GM12878 (cell line): ENCODE measurements at regions not wholly inside any gene's neighbourhood (a gene's known extent, or its start where the extent isn't known, plus 50 kb on each side); places are given as distances from the start of the nearest gene placed in this dataset.

Experiments used
- ATAC-seq: fragments of 200-7000 bp; cut with Tn5 transposase; 3 replicates; pipeline ENCODE4 v1.9.1; 2020; ENCODE audit warnings: mild to moderate bottlenecking, moderate library complexity
- BruUV-seq: library from RNA; stranded (reverse); fragments of 400-500 nt; replicated peaks from 2 replicates; lab custom pipeline; 2021; lab: Mats Ljungman, UMichigan
- CTCF ChIA-PET: fragments of 300-600 bp; sonication (Branson Sonifier 250); formaldehyde crosslinking; extraction: SDS; loops from one replicate; lab custom pipeline; 2021; ENCODE audit warnings: inconsistent platforms; lab: Yijun Ruan, JAX
- POLR2A ChIA-PET: fragments of 350-600 bp; formaldehyde crosslinking; extraction: SDS; loops from one replicate; lab custom pipeline; 2021; ENCODE audit warnings: inconsistent platforms; lab: Charles Lee
- RAD21 ChIA-PET: fragments of 300-600 bp; sonication (Branson Sonifier 250); formaldehyde crosslinking; loops from one replicate; lab custom pipeline; 2023; ENCODE audit warnings: antibody characterized with exemption; ENCODE audit not compliant: unreplicated experiment; lab: Charles Lee
- SMC1A ChIA-PET: fragments of 300-600 bp; sonication (Branson Sonifier 250); formaldehyde crosslinking; loops from one replicate; lab custom pipeline; 2023; ENCODE audit not compliant: unreplicated experiment, uncharacterized antibody; lab: Charles Lee
- DNase-seq: peaks from one replicate; pipeline ENCODE4 v3.0.0-alpha.2; 2011; ENCODE audit warnings: low read depth, low spot score
- FAIRE-seq: peaks from 3 replicates; lab custom pipeline; 2011; peaks lifted over from hg19 to GRCh38; lab: Jason Lieb, UNC
- H2AFZ ChIP-seq: 2 replicates; pipeline ENCODE4 v1.6.0; 2011; ENCODE audit warnings: low read depth, low read length, control low read depth; ENCODE audit not compliant: control insufficient read depth
- H3K27ac ChIP-seq: 2 replicates; pipeline ENCODE4 v1.5.1; 2011; ENCODE audit warnings: control low read depth; ENCODE audit not compliant: control insufficient read depth, insufficient read depth
- H3K27me3 ChIP-seq, 2 experiments: replicated peaks in 1 of 2; 2 replicates each; pipeline versions ENCODE4 v1.6.0 to v1.6.1; 2011; ENCODE audit warnings: low read length in 1 of 2; ENCODE audit not compliant: control insufficient read depth in 2 of 2, insufficient read depth in 2 of 2
- H3K36me3 ChIP-seq, 2 experiments: 2 replicates each; pipeline ENCODE4 v1.5.1; 2011; ENCODE audit warnings: low read length in 1 of 2; ENCODE audit not compliant: control insufficient read depth in 2 of 2, insufficient read depth in 2 of 2
- H3K4me1 ChIP-seq: 2 replicates; pipeline ENCODE4 v1.6.1; 2011; ENCODE audit warnings: mild to moderate bottlenecking, low read length, moderate library complexity, mixed read lengths; ENCODE audit not compliant: control insufficient read depth, insufficient read depth
- H3K4me2 ChIP-seq: 2 replicates; pipeline ENCODE4 v1.6.0; 2011; ENCODE audit warnings: control low read depth; ENCODE audit not compliant: control insufficient read depth, insufficient read depth
- H3K4me3 ChIP-seq: fragments of 200-600 bp; sonication (generic); 2 replicates; pipeline ENCODE4 v1.5.1; 2016
- H3K79me2 ChIP-seq: 2 replicates; pipeline ENCODE4 v1.6.0; 2011; ENCODE audit warnings: low read length; ENCODE audit not compliant: control insufficient read depth, insufficient read depth
- H3K9ac ChIP-seq: 2 replicates; pipeline ENCODE4 v1.8.0; 2011; ENCODE audit warnings: low read length, control low read depth, mixed read lengths; ENCODE audit not compliant: control insufficient read depth, insufficient read depth
- H3K9me3 ChIP-seq: replicated peaks from 3 replicates; pipeline ENCODE4 v1.5.1; 2011; ENCODE audit warnings: mild to moderate bottlenecking, low read length; ENCODE audit not compliant: control insufficient read depth, insufficient read depth
- H4K20me1 ChIP-seq: 2 replicates; pipeline ENCODE4 v1.6.0; 2011; ENCODE audit not compliant: control insufficient read depth, insufficient read depth
- CHD2 ChIP-seq: IDR thresholded peaks from 2 replicates; pipeline ENCODE4 v1.6.1; 2011; ENCODE audit warnings: low read depth, low read length, improper control_type of control experiment, borderline replicate concordance
- CREB1 ChIP-seq: IDR thresholded peaks from 2 replicates; pipeline ENCODE4 v1.6.1; 2012; ENCODE audit warnings: low read depth, mild to moderate bottlenecking, inconsistent platforms
- E2F8 ChIP-seq: fragments of 450-650 bp; IDR thresholded peaks from 2 replicates; pipeline ENCODE4 v1.6.1; 2018; ENCODE audit warnings: mild to moderate bottlenecking, low read depth, moderate library complexity; ENCODE audit not compliant: partially characterized antibody
- EED ChIP-seq: sonication (generic); IDR thresholded peaks from 2 replicates; pipeline ENCODE4 v1.6.1; 2016; ENCODE audit warnings: antibody characterized with exemption, low read depth
- IKZF1 ChIP-seq: fragments of 450-650 bp; conservative IDR thresholded peaks from 2 replicates; pipeline ENCODE4 v1.6.1; 2017; ENCODE audit warnings: antibody characterized with exemption, mild to moderate bottlenecking
- IRF4 ChIP-seq: IDR thresholded peaks from 2 replicates; pipeline ENCODE4 v1.6.1; 2011; ENCODE audit warnings: low read depth, low read length
- MAX ChIP-seq: IDR thresholded peaks from 2 replicates; pipeline ENCODE4 v1.6.1; 2012; ENCODE audit warnings: low read depth, low read length, improper control_type of control experiment
- NFIC ChIP-seq: IDR thresholded peaks from 2 replicates; pipeline ENCODE4 v1.6.1; 2012; ENCODE audit warnings: low read depth, mild to moderate bottlenecking, inconsistent platforms, low read length, moderate library complexity
- PBX3 ChIP-seq: IDR thresholded peaks from 2 replicates; pipeline ENCODE4 v1.6.1; 2011; ENCODE audit warnings: mild to moderate bottlenecking, low read depth, low read length, moderate library complexity; ENCODE audit not compliant: insufficient replicate concordance
- POLR2A ChIP-seq: IDR thresholded peaks from 2 replicates; pipeline ENCODE4 v1.6.1; 2011; ENCODE audit warnings: low read depth, mild to moderate bottlenecking, low read length
- SIX5 ChIP-seq: IDR thresholded peaks from 2 replicates; pipeline ENCODE4 v1.6.1; 2011; ENCODE audit warnings: mild to moderate bottlenecking, low read depth, low read length, moderate library complexity; ENCODE audit not compliant: severe bottlenecking
- WRNIP1 ChIP-seq: IDR thresholded peaks from 2 replicates; pipeline ENCODE4 v1.6.1; 2011; ENCODE audit warnings: low read depth, low read length, improper control_type of control experiment, borderline replicate concordance
- ZSCAN29 ChIP-seq: fragments of 450-650 bp; IDR thresholded peaks from 2 replicates; pipeline ENCODE4 v1.6.1; 2017; ENCODE audit warnings: mild to moderate bottlenecking, moderate library complexity
- WGBS: methylation state at CpG from one replicate; pipeline ENCODE4 v1.1.6; 2016; ENCODE audit warnings: low lambda C conversion rate; ENCODE audit not compliant: insufficient replicate concordance, insufficient coverage; ENCODE audit errors: missing lambda C conversion rate; 5-methylcytosine and 5-hydroxymethylcytosine counted together
- in situ Hi-C: fragments of 300-500 bp; cut with MboI; formaldehyde crosslinking; loops from 9 replicates; pipeline ENCODE4 v1.14.3; 2018; ENCODE audit warnings: mixed read lengths
- intact Hi-C: fragments of 100-400 bp; cut with micrococcal nuclease; formaldehyde crosslinking; loops from one replicate; pipeline ENCODE4 v1.14.2; 2022; ENCODE audit not compliant: unreplicated experiment

- POLR2A ChIA-PET: no interaction called here
- Histone ChIP-seq H2AFZ (no peak overlapping the region), H3K4me2 (no peak overlapping the region), H4K20me1 (no peaks in the 10 kb centered on the region), H3K79me2 (no peaks in the 10 kb centered on the region), H3K27ac (no peak overlapping the region), H3K9ac (no peak overlapping the region), H3K36me3 (no peaks in the 10 kb centered on the region), H3K4me1 (no peaks in the 10 kb centered on the region), H3K27me3 (no peaks in the 10 kb centered on the region), H3K4me3 (no peak overlapping the region), H3K9me3 (no peaks in the 10 kb centered on the region)
- no TSS peak for BruUV-seq
- no peak for FAIRE-seq
- no peak for ATAC-seq
- DNase-seq: no peak
- RAD21 ChIA-PET: no interaction called here
- in situ Hi-C loops (no loop called here), intact Hi-C loops (no loop called here)
- WGBS: 65% methylated on average over 12 of the region's 12 CpGs
- CTCF ChIA-PET: no interaction called here
- SMC1A ChIA-PET: no interaction called here
- TF ChIP-seq EED (no peak), WRNIP1 (no peak), NFIC (no peak)
- TF ChIP-seq, all 136 proteins: peak for 0
These were observed 91.2 kb upstream of the JUN start for GRCh38 chr1:58874757-58875755.

- DNase-seq (no peak), FAIRE-seq (no peak), ATAC-seq (no peak)
- no TSS peak for BruUV-seq
- in situ Hi-C loops (no loop called here), intact Hi-C loops (no loop called here)
- Histone ChIP-seq H3K9ac (no peak overlapping the region), H3K4me1 (no peaks in the 10 kb centered on the region), H3K27me3 (no peaks in the 10 kb centered on the region), H3K79me2 (no peaks in the 10 kb centered on the region), H4K20me1 (no peaks in the 10 kb centered on the region), H3K4me3 (no peak overlapping the region), H3K4me2 (no peak overlapping the region), H3K9me3 (no peaks in the 10 kb centered on the region), H3K27ac (no peak overlapping the region), H3K36me3 (no peaks in the 10 kb centered on the region), H2AFZ (no peak overlapping the region)
- ChIA-PET CTCF (no interaction called here), POLR2A (no interaction called here), RAD21 (no interaction called here), SMC1A (no interaction called here)
- WGBS: 68% methylated on average over 2 of the region's 2 CpGs
- no peak for TF ChIP-seq PBX3
- TF ChIP-seq E2F8: no peak
- TF ChIP-seq CREB1: no peak
- no peak for TF ChIP-seq SIX5
- no peak for TF ChIP-seq MAX
- TF ChIP-seq ZSCAN29: no peak
- no peak for TF ChIP-seq IKZF1
- TF ChIP-seq IRF4: no peak
- no peak for TF ChIP-seq POLR2A
- TF ChIP-seq CHD2: no peak
These were observed 95.6 kb upstream of the JUN start for GRCh38 chr1:58879464-58879863.
